K562 (cell line): ENCODE measurements at regions not wholly inside any gene's neighbourhood (a gene's known extent, or its start where the extent isn't known, plus 50 kb on each side); places are given as distances from the start of the nearest gene placed in this dataset.
A peak's percentile ranks its signal among the peaks of the same experiment; 100 is the strongest.

ENCODE experiments used
- CHD2 ChIP-seq: IDR thresholded peaks from 2 replicates; pipeline ENCODE4 v1.6.1; 2011; ENCODE audit warnings: low read depth, low read length
- CHD4 ChIP-seq: fragments of 200-600 bp; sonication (generic); IDR thresholded peaks from 3 replicates; pipeline ENCODE4 v1.6.1; 2012; ENCODE audit warnings: low read depth, mild to moderate bottlenecking, mixed read lengths, low read length, inconsistent platforms; ENCODE audit not compliant: insufficient read depth, insufficient replicate concordance, poor library complexity, severe bottlenecking
- E2F4 ChIP-seq: sonication (generic); formaldehyde crosslinking; IDR thresholded peaks from 2 replicates; pipeline ENCODE4 v1.8.0; 2022; ENCODE audit warnings: mild to moderate bottlenecking, low read depth, missing genetic modification reagents
- FOXA3 ChIP-seq, 2 experiments: fragments of 450-650 bp in 1 of 2; sonication (generic) in 1 of 2; formaldehyde crosslinking; IDR thresholded peaks in 1 of 2; conservative IDR thresholded peaks in 1 of 2; 2 replicates each; pipeline versions ENCODE4 v1.4.0 to v1.8.0; 2020 to 2022; ENCODE audit warnings: mild to moderate bottlenecking in 2 of 2, missing genetic modification reagents in 1 of 2
- NRF1 ChIP-seq, 2 experiments: fragments of 450-650 bp; IDR thresholded peaks in 1 of 2; conservative IDR thresholded peaks in 1 of 2; 2 replicates each; pipeline ENCODE4 v1.6.1; 2014; ENCODE audit warnings: mild to moderate bottlenecking in 2 of 2
- RFX1 ChIP-seq: fragments of 450-650 bp; IDR thresholded peaks from 2 replicates; pipeline ENCODE4 v1.6.1; 2016; ENCODE audit warnings: mild to moderate bottlenecking, moderate library complexity
- SMARCE1 ChIP-seq: fragments of 450-650 bp; IDR thresholded peaks from 2 replicates; pipeline ENCODE4 v1.7.1; 2016; ENCODE audit warnings: mild to moderate bottlenecking
- TEAD2 ChIP-seq: fragments of 450-650 bp; IDR thresholded peaks from 2 replicates; pipeline ENCODE4 v1.6.1; 2016; ENCODE audit warnings: missing genetic modification characterization, control low read depth, missing compliant biosample characterization
- UBTF ChIP-seq, 2 experiments: IDR thresholded peaks; 2 replicates each; pipeline ENCODE4 v1.6.1; 2012; ENCODE audit warnings: improper control_type of control experiment in 2 of 2, low read depth in 2 of 2, low read length in 2 of 2, borderline replicate concordance in 1 of 2
- ZBED1 ChIP-seq: IDR thresholded peaks from 2 replicates; pipeline ENCODE4 v1.6.1; 2014
- ZNF280B ChIP-seq: fragments of 250-450 bp; sonication (Bioruptor Pico); IDR thresholded peaks from 2 replicates; pipeline ENCODE4 v1.5.1; 2021; ENCODE audit warnings: mild to moderate bottlenecking
- ZNF449 ChIP-seq: fragments of 250-450 bp; sonication (Bioruptor Pico); IDR thresholded peaks from 2 replicates; pipeline ENCODE4 v1.8.0; 2022; ENCODE audit warnings: moderate library complexity, mild to moderate bottlenecking, inconsistent platforms
- TF ChIP-seq, protein P1 (sequence below): fragments of 250-450 bp; sonication (Bioruptor Pico); IDR thresholded peaks from 2 replicates; pipeline ENCODE4 v1.4.0; 2020; ENCODE audit warnings: mild to moderate bottlenecking, moderate library complexity, borderline replicate concordance
- TF ChIP-seq, protein P2 (sequence below): fragments of 450-650 bp; IDR thresholded peaks from 2 replicates; pipeline ENCODE4 v1.6.1; 2016; ENCODE audit warnings: antibody characterized with exemption

DNA sequence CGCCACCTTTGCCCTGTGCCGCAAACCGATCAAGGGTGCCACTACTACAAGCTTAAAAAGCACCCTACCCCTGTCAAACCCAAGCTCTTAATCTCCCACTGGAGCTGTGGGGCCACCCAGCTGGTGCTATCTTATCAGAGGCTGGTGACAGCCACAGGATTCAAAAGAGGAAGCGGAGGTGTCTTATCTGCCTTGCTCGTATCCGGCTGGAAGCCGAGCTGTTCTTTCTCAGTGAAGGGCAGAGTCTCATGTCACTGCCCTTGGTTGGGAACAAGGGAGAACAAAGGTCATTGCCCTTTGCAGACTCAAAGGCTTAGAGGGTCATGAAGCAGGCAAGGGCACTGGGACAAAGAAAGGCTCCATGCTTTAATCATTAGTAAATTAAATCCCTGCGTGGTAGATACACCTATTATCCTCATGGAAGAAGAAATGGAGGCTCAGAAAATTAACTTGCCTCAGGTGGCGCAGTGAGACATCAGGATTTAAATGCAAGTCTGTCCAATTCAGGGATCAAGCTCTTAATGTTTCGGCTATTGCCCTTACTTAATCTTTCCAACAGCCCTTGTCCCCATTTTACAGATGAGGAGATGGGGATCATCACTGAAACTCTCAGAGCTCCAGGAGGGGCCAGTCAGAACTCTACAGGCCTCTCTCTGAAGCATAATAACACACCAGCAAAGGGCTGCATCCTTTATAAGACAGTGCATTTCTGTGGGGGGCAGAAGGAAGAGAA lies 360.0 kb upstream of the PROK2 start (continued):
- TF ChIP-seq, protein P1, sequence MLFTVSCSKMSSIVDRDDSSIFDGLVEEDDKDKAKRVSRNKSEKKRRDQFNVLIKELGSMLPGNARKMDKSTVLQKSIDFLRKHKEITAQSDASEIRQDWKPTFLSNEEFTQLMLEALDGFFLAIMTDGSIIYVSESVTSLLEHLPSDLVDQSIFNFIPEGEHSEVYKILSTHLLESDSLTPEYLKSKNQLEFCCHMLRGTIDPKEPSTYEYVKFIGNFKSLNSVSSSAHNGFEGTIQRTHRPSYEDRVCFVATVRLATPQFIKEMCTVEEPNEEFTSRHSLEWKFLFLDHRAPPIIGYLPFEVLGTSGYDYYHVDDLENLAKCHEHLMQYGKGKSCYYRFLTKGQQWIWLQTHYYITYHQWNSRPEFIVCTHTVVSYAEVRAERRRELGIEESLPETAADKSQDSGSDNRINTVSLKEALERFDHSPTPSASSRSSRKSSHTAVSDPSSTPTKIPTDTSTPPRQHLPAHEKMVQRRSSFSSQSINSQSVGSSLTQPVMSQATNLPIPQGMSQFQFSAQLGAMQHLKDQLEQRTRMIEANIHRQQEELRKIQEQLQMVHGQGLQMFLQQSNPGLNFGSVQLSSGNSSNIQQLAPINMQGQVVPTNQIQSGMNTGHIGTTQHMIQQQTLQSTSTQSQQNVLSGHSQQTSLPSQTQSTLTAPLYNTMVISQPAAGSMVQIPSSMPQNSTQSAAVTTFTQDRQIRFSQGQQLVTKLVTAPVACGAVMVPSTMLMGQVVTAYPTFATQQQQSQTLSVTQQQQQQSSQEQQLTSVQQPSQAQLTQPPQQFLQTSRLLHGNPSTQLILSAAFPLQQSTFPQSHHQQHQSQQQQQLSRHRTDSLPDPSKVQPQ (CRISPR knock-in tag) = peak; percentile 57; the same call in 1 of the 2 replicates
- TF ChIP-seq ZBED1 (peak; percentile 91), FOXA3 (CRISPR knock-in tag; conservative IDR thresholded peaks at IDR 0.05 in 1 of 2, IDR thresholded peaks at IDR 0.05 in 1 of 2) (no peak; a peak in 1 of 4 replicates), UBTF (IDR thresholded peaks at IDR 0.05; ENCODE audit: borderline replicate concordance in 1 of 2, low read depth in 2 of 2, low read length in 2 of 2) (no peak), NRF1 (conservative IDR thresholded peaks at IDR 0.05 in 1 of 2, IDR thresholded peaks at IDR 0.05 in 1 of 2) (no peak), RFX1 (no peak), CHD4 (no peak), SMARCE1 (peak; percentile 99), CHD2 (no peak), ZNF449 (CRISPR knock-in tag) (peak; percentile 79), TEAD2 (tag) (no peak), E2F4 (CRISPR knock-in tag) (no peak), ZNF280B (CRISPR knock-in tag) (no peak)
- TF ChIP-seq, protein P2, sequence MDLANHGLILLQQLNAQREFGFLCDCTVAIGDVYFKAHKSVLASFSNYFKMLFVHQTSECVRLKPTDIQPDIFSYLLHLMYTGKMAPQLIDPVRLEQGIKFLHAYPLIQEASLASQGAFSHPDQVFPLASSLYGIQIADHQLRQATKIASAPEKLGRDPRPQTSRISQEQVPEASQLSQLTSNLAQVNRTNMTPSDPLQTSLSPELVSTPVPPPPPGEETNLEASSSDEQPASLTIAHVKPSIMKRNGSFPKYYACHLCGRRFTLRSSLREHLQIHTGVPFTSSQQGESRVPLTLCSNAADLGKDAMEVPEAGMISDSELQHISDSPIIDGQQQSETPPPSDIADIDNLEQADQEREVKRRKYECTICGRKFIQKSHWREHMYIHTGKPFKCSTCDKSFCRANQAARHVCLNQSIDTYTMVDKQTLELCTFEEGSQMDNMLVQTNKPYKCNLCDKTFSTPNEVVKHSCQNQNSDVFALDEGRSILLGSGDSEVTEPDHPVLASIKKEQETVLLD = peak; percentile 90
